ENCODE measurements at regions not wholly inside any gene's neighbourhood (a gene's known extent, or its start where the extent isn't known, plus 50 kb on each side); places are given as distances from the start of the nearest gene placed in this dataset.
A peak's percentile ranks its signal among the peaks of the same experiment; 100 is the strongest.

DNA sequence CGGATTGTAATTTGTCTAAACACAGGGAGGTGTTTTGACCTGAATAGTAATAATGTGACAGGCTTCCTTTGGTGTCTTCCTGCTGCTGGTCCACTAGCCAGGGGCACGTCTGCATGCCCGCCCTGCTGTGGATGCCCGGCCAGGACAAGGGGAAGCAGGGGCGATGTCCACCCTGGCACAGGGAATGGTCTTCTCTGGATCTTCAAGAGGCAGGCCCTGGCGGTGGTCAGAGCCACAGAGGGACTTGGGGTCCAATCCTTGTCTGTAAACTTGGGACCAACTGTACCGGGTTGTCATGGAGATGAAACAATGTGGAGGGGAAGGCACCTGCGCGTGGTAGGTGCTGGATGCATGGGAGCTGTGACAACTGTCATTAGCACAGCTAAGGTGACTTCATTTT is 134.1 kb downstream of the RPLP1 start:
- intact Hi-C loops (cut with DNase I; ENCODE audit: low total_unique reads) = no loop called here

DNA sequence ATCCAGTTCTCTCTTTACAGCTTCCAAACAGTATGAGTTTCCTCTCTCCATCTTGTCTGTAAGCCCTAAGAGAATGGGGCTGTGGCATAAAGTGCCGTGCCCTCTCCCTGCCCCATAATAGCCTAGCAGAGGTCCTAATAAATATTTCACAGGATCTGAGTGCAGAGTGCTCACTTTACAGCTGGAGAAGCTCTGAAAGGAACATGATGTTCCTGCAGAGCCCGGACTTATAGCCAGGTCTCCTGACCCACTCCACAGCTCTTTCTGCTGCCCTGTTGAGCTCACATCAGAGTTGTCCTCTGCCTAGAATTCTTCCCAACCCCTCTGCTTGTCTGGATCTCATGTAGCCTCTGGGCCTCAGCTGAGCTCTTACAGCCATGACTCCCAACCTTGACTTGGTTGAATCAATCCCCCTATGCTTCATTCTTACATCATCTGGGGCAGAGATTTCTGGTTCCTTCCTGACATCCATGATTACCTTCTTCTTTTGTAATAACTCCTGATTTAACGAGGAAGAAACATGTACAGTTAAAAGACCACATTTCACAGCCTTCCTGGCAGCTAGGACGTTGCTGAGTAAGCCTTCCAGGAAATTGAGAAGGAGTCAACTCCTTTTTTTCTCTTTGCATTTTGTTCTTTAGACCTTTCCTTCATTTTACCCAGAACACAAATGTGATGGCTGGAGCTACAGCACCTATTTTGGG is 135.3 kb downstream of the RPLP1 start:
- intact Hi-C loops (cut with DNase I; ENCODE audit: low total_unique reads) = no loop called here
- TF ChIP-seq POLR2A (IDR thresholded peaks at IDR 0.05) (no peak), POLR2AphosphoS5 (IDR thresholded peaks at IDR 0.05) (no peak)
- TF ChIP-seq, protein P1, sequence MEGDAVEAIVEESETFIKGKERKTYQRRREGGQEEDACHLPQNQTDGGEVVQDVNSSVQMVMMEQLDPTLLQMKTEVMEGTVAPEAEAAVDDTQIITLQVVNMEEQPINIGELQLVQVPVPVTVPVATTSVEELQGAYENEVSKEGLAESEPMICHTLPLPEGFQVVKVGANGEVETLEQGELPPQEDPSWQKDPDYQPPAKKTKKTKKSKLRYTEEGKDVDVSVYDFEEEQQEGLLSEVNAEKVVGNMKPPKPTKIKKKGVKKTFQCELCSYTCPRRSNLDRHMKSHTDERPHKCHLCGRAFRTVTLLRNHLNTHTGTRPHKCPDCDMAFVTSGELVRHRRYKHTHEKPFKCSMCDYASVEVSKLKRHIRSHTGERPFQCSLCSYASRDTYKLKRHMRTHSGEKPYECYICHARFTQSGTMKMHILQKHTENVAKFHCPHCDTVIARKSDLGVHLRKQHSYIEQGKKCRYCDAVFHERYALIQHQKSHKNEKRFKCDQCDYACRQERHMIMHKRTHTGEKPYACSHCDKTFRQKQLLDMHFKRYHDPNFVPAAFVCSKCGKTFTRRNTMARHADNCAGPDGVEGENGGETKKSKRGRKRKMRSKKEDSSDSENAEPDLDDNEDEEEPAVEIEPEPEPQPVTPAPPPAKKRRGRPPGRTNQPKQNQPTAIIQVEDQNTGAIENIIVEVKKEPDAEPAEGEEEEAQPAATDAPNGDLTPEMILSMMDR (IDR thresholded peaks at IDR 0.05) = no peak
- H3K4me1 ChIP-seq = no peaks in the 10 kb centered on the region
- H3K36me3 ChIP-seq = no peaks in the 10 kb centered on the region
- H3K9me3 ChIP-seq = no peaks in the 10 kb centered on the region
- no peaks in the 10 kb centered on the region for H3K27me3 ChIP-seq
- no peak for DNase-seq (ENCODE audit: low spot score in 2 of 2)
- no peak overlapping the region for H3K4me3 ChIP-seq
- H3K27ac ChIP-seq = no peak overlapping the region

More for the DNA sequence above, 134.1 kb downstream of the RPLP1 start:
- H3K36me3 ChIP-seq = no peaks in the 10 kb centered on the region
- DNase-seq (ENCODE audit: low spot score in 2 of 2) = no peak
- TF ChIP-seq POLR2AphosphoS5 (IDR thresholded peaks at IDR 0.05) = no peak
- no peaks in the 10 kb centered on the region for H3K9me3 ChIP-seq
- no peak overlapping the region for H3K4me3 ChIP-seq
- H3K27ac ChIP-seq = no peak overlapping the region
- H3K4me1 ChIP-seq = no peaks in the 10 kb centered on the region
- no peaks in the 10 kb centered on the region for H3K27me3 ChIP-seq

DNA sequence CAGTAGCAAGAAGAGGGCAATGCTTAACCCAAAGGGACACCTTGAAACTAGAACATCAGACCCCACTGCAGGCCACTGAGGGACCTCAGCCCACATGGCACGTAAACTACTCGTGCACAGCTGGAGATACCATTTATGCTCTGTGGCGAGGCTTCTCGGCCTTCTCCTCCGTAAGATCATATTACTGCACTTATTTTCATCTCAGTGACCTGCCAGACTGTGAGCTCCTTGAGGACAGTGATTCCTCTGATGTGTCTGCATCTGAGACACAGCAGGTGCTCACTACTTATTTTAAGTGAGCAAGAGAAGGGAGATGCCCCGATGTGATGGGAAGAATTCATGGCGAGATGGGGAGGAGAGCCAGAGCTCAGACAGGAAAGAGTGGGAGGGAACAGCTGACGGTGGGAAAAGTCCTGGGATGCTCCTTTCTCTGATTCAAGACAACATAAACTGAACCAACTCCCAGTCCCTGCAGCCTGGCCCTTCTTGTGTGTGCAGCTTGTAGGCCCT is 137.6 kb downstream of the RPLP1 start:
- no peak overlapping the region for H3K4me3 ChIP-seq
- H3K9me3 ChIP-seq = no peaks in the 10 kb centered on the region
- DNase-seq (ENCODE audit: low spot score in 2 of 2) = no peak
- intact Hi-C loops (cut with DNase I; ENCODE audit: low total_unique reads) = no loop called here
- H3K27me3 ChIP-seq = no peaks in the 10 kb centered on the region
- peaks cover 0 to 5% of the 10 kb centered on the region in 2 donors for H3K4me1 ChIP-seq
- no peak overlapping the region for H3K27ac ChIP-seq
- no peak for TF ChIP-seq POLR2AphosphoS5 (IDR thresholded peaks at IDR 0.05)
- TF ChIP-seq, protein P1 (IDR thresholded peaks at IDR 0.05) = no peak
- TF ChIP-seq POLR2A (IDR thresholded peaks at IDR 0.05) = no peak
- no peaks in the 10 kb centered on the region for H3K36me3 ChIP-seq

DNA sequence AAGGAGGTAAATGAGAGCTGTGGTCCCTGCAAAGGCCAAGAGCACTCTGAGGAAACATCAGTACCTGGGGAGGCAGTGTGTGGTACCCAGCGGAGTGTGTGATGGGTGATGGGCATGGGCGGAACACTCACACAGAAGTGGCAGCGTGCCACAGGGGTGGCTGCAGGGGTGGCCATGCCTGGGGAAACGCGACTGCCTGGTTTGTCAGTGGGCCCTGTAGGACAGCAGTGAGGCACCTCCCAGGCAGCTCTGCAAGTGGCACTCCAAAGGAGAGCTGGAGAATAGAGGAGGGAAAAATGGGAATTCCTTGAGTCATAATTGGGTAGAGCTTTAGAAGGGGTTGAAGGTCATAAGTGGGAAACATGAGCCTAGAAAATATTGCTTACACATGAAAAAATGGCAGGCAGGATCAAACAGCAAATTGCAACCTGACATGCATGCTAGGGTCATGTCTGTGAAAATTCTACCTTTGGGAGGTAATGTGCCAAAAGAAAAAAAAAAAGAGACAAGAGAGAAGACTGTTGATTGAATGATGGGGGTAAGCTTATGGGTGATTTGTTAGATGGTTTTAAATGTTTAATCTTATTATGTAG is 138.4 kb downstream of the RPLP1 start:
- TF ChIP-seq POLR2AphosphoS5 (IDR thresholded peaks at IDR 0.05) (no peak), POLR2A (IDR thresholded peaks at IDR 0.05) (no peak)
- TF ChIP-seq, protein P1 (IDR thresholded peaks at IDR 0.05) = no peak
- Histone ChIP-seq H3K4me1 (peaks cover 0 to 13% of the 10 kb centered on the region in 2 donors), H3K36me3 (no peaks in the 10 kb centered on the region), H3K27me3 (no peaks in the 10 kb centered on the region), H3K4me3 (no peak overlapping the region), H3K9me3 (no peaks in the 10 kb centered on the region), H3K27ac (no peak overlapping the region)
- intact Hi-C loops (cut with DNase I; ENCODE audit: low total_unique reads) = no loop called here
- no peak for DNase-seq (ENCODE audit: low spot score in 2 of 2)

DNA sequence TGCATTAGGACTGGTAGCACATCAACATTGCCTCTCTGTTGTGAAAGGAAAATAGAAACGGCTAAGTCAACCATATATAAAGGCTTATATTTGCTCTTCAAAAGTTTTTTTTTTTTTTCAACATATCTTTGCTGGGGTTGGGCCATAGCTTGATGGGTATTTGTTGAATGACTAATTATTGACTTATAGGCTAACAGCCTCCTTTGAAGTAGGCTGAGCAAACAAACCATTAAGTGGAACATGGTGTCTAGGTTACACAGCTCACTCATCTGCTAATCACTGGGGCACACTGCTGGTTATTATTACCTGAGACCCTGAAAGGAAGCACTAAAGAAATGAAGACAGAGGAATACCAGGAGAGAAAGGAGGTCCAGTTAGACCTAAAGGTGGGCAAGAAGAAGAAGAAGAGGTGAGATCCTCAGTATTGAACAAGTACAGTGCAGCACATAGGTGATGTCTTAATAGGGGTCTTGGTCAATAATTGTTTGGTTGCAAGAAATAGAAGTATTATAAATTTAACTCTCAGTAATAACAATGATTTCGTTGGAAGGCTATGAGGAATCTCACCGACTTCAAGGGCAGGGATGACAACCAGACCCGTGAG is 139.4 kb downstream of the RPLP1 start:
- Histone ChIP-seq H3K36me3 (no peaks in the 10 kb centered on the region), H3K4me3 (no peak overlapping the region), H3K9me3 (no peaks in the 10 kb centered on the region), H3K4me1 (peaks cover 0 to 13% of the 10 kb centered on the region in 2 donors), H3K27ac (peak overlapping the region in 1 of 2 donors; percentile 25), H3K27me3 (no peaks in the 10 kb centered on the region)
- no peak for TF ChIP-seq POLR2A (IDR thresholded peaks at IDR 0.05)
- TF ChIP-seq, protein P1 (IDR thresholded peaks at IDR 0.05) = no peak
- TF ChIP-seq POLR2AphosphoS5 (IDR thresholded peaks at IDR 0.05) = no peak
- intact Hi-C loops (cut with DNase I; ENCODE audit: low total_unique reads) = no loop called here
- no peak for DNase-seq (ENCODE audit: low spot score in 2 of 2)
